ENCODE measurements at regions not wholly inside any gene's neighbourhood (a gene's known extent, or its start where the extent isn't known, plus 50 kb on each side); places are given as distances from the start of the nearest gene placed in this dataset.

- TF ChIP-seq ZNF281 (CRISPR knock-in tag; IDR thresholded peaks at IDR 0.05) (no peak), ZBTB21 (CRISPR knock-in tag; IDR thresholded peaks at IDR 0.05; ENCODE audit: borderline replicate concordance) (no peak), KAT7 (CRISPR knock-in tag; IDR thresholded peaks at IDR 0.05; ENCODE audit: borderline replicate concordance) (no peak), GTF2I (CRISPR knock-in tag; conservative IDR thresholded peaks at IDR 0.05) (no peak), JUN (CRISPR knock-in tag; IDR thresholded peaks at IDR 0.05) (no peak)
Measured at GRCh38 chr9:88037285-88037845, 63.0 kb upstream of the CDK20 start (continued).

GRCh38 chr9:88034964-88035363 is 60.6 kb upstream of the CDK20 start:
- ATAC-seq, result no peak
- TF ChIP-seq FOXK1 (CRISPR knock-in tag; IDR thresholded peaks at IDR 0.05) (no peak), USF2 (CRISPR knock-in tag; IDR thresholded peaks at IDR 0.05) (no peak), ZSCAN18 (CRISPR knock-in tag; IDR thresholded peaks at IDR 0.05) (no peak), ZNF281 (CRISPR knock-in tag; IDR thresholded peaks at IDR 0.05) (no peak), AR (CRISPR knock-in tag; IDR thresholded peaks at IDR 0.05) (no peak), USF1 (CRISPR knock-in tag; IDR thresholded peaks at IDR 0.05) (no peak), NFATC4 (CRISPR knock-in tag; IDR thresholded peaks at IDR 0.05) (no peak), MXD4 (CRISPR knock-in tag; IDR thresholded peaks at IDR 0.05; ENCODE audit: borderline replicate concordance) (no peak), PRRX2 (CRISPR knock-in tag; IDR thresholded peaks at IDR 0.05) (no peak), IRF1 (CRISPR knock-in tag; IDR thresholded peaks at IDR 0.05) (no peak), ZNF138 (CRISPR knock-in tag; conservative IDR thresholded peaks at IDR 0.05) (no peak), JAZF1 (CRISPR knock-in tag; IDR thresholded peaks at IDR 0.05) (no peak), HMGXB4 (CRISPR knock-in tag; IDR thresholded peaks at IDR 0.05) (no peak), ZNF416 (CRISPR knock-in tag; IDR thresholded peaks at IDR 0.05) (no peak), ESRRA (CRISPR knock-in tag; IDR thresholded peaks at IDR 0.05; ENCODE audit: borderline replicate concordance) (no peak)
- H3K36me3 Mint-ChIP-seq, result peaks cover 37% of the 10 kb centered on the region
- no peak overlapping the region for H3K4me3 Mint-ChIP-seq
- CTCF ChIA-PET, result interaction anchor here (1.8 kb wide), 1 partner anchor 9 kb away, joined by 7 read pairs; no protein-coding TSS in a partner anchor
- peaks cover 38% of the 10 kb centered on the region for H3K9me3 Mint-ChIP-seq
- no peak for DNase-seq (ENCODE audit: low spot score)
- H3K4me1 Mint-ChIP-seq, result peaks cover 9% of the 10 kb centered on the region
- no peak overlapping the region for H3K27ac Mint-ChIP-seq
- no peaks in the 10 kb centered on the region; the same call in 1 of the 2 replicates for H3K27me3 Mint-ChIP-seq (ENCODE audit: low read depth)
- POLR2A ChIA-PET, result no interaction called here
